ENCODE measurements at regions not wholly inside any gene's neighbourhood (a gene's known extent, or its start where the extent isn't known, plus 50 kb on each side); places are given as distances from the start of the nearest gene placed in this dataset. TPM values are rescaled to one million over a fixed set of nuclear protein-coding genes. Genes with fewer than 3 reads are reported as not detected.
"Not testable (repeated sequence)": the region's sequence is repeated elsewhere in the genome, so short reads cannot be mapped to it uniquely, and the experiment has no call there.

DNA sequence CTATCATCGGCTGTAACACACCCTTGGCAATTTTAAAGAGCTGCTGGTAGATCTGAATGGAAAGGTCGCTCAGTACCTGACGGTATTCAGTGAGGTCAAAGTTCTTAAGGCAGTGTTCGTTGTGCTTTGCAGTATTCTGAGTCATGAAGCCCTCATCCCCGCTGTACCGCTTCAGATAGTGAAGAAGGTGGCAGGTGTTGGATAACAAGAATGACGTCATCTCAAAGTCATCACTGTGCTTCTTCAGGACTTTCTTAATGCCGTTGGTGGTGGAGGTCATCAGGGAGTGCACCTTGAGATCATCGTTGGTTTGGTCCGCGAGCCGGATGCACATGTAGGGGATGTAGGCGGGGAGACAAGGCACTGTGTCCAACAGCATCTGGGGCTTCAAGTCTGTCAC, 1522.8 kb downstream of the FOXD4L5 start:
- not testable (repeated sequence) for H3K27me3 ChIP-seq (ENCODE audit: control insufficient read depth in 3 of 3, insufficient read depth in 3 of 3, low read length in 3 of 3); H3K27ac ChIP-seq (ENCODE audit: low read depth, low read length); H3K4me1 ChIP-seq (ENCODE audit: control insufficient read depth in 3 of 3, insufficient read depth in 3 of 3, low read length in 3 of 3); H3K9me3 ChIP-seq (ENCODE audit: control insufficient read depth in 3 of 3, low read length in 3 of 3); H3K9ac ChIP-seq (ENCODE audit: low read depth in 1 of 3, low read length in 3 of 3); H3K4me3 ChIP-seq (ENCODE audit: low read length in 3 of 3); H3K36me3 ChIP-seq (ENCODE audit: control insufficient read depth in 3 of 3, insufficient read depth in 3 of 3, low read length in 3 of 3)

DNA sequence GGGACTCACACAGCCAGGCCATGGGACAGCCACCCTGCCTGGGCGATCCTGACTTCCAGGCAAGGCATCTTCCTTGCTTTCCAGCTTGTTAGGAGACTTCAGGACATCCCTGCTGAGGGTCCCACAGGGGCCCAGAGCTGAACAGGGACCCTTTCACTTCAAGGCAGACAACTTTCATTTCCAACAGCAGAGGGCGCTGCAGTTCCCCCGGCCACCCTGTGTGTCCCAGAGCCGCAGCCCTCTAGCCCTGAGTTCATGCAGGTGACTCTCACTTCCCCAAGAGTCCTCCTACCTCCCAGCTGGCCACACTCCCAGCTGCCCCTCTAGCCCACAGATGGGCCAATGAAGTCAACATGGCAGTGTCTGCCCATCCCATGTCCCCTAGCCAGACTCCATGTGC, 1556.0 kb downstream of the FOXD4L5 start:
- not testable (repeated sequence) for H3K9me3 ChIP-seq (ENCODE audit: control insufficient read depth in 3 of 3, low read length in 3 of 3); H3K4me3 ChIP-seq (ENCODE audit: low read length in 3 of 3); H3K27ac ChIP-seq (ENCODE audit: low read depth, low read length); H3K9ac ChIP-seq (ENCODE audit: low read depth in 1 of 3, low read length in 3 of 3); H3K27me3 ChIP-seq (ENCODE audit: control insufficient read depth in 3 of 3, insufficient read depth in 3 of 3, low read length in 3 of 3); H3K4me1 ChIP-seq (ENCODE audit: control insufficient read depth in 3 of 3, insufficient read depth in 3 of 3, low read length in 3 of 3); H3K36me3 ChIP-seq (ENCODE audit: control insufficient read depth in 3 of 3, insufficient read depth in 3 of 3, low read length in 3 of 3)

DNA sequence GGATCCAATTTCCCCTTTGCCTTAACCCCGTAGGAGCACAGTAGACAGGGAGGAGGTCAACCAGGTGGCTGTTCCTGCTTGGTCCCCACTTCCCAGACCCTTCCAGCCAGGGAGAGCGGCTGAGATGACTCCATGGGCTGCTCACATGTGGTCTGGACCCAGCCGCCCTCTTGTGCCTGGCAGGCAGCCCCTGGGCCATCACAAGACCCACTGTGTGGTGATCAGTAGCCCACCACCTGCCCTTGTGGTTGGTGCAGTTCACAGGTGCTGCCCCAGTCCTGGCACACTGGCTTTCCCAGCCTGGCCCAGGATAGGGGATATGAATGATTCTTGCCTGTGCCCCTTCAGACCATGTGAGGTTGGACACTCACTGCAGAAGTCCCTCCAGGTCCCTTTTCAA, 1556.7 kb downstream of the FOXD4L5 start:
- H3K27me3 ChIP-seq (ENCODE audit: control insufficient read depth in 3 of 3, insufficient read depth in 3 of 3, low read length in 3 of 3), result no peaks in the 10 kb centered on the region
- H3K4me3 ChIP-seq (ENCODE audit: low read length in 3 of 3), result no peak overlapping the region
- H3K36me3 ChIP-seq (ENCODE audit: control insufficient read depth in 3 of 3, insufficient read depth in 3 of 3, low read length in 3 of 3), result no peaks in the 10 kb centered on the region
- H3K9ac ChIP-seq (ENCODE audit: low read depth in 1 of 3, low read length in 3 of 3), result no peak overlapping the region
- no peaks in the 10 kb centered on the region for H3K9me3 ChIP-seq (ENCODE audit: control insufficient read depth in 3 of 3, low read length in 3 of 3)
- no peaks in the 10 kb centered on the region for H3K4me1 ChIP-seq (ENCODE audit: control insufficient read depth in 3 of 3, insufficient read depth in 3 of 3, low read length in 3 of 3)
- H3K27ac ChIP-seq (ENCODE audit: low read depth, low read length), result no peak overlapping the region

DNA sequence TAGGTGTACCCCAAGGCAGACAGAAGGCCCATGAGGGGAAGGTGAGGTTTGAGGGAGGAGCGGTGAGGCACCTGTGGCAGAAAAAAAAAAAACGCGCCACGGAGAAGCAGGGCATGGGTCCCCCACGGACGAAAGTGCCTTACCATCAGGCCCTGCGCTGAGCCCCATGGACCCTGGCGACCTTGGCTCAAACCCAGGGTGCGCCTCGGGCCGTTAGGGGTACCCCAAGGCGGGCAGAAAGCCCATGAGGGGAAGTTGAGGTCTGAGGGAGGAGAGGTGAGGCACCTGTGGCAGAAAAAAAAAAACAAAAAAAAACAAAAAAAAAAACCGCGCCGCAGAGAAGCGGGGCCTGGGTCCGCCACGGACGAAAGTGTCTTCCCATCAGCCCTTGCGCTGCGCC, 1576.7 kb downstream of the FOXD4L5 start:
- not testable (repeated sequence) for H3K27me3 ChIP-seq (ENCODE audit: control insufficient read depth in 3 of 3, insufficient read depth in 3 of 3, low read length in 3 of 3); H3K4me3 ChIP-seq (ENCODE audit: low read length in 3 of 3); H3K36me3 ChIP-seq (ENCODE audit: control insufficient read depth in 3 of 3, insufficient read depth in 3 of 3, low read length in 3 of 3); H3K9ac ChIP-seq (ENCODE audit: low read depth in 1 of 3, low read length in 3 of 3); H3K27ac ChIP-seq (ENCODE audit: low read depth, low read length); H3K4me1 ChIP-seq (ENCODE audit: control insufficient read depth in 3 of 3, insufficient read depth in 3 of 3, low read length in 3 of 3); H3K9me3 ChIP-seq (ENCODE audit: control insufficient read depth in 3 of 3, low read length in 3 of 3)

DNA sequence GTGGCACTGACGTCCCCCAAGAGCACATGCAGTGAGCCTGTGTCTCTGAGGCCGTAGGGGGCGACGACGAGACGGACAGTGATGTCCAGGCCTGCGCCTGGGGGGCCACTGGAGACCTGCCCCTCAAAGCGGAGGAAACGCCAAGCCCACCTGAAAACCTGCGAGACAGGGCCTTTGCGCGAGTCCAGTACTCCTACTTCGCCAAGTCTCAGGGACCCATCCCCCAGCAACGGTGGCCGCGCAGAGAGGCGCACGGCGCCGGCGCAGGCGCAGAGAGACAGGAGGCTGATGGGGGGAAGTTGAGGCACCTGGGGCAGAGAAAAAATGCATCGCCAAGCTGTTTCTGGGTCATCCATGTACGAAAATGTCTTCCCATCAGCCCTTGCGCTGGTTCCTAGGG, 1580.6 kb downstream of the FOXD4L5 start:
- not testable (repeated sequence) for H3K36me3 ChIP-seq (ENCODE audit: control insufficient read depth in 3 of 3, insufficient read depth in 3 of 3, low read length in 3 of 3); H3K4me3 ChIP-seq (ENCODE audit: low read length in 3 of 3); H3K27me3 ChIP-seq (ENCODE audit: control insufficient read depth in 3 of 3, insufficient read depth in 3 of 3, low read length in 3 of 3); H3K27ac ChIP-seq (ENCODE audit: low read depth, low read length); H3K9ac ChIP-seq (ENCODE audit: low read depth in 1 of 3, low read length in 3 of 3); H3K4me1 ChIP-seq (ENCODE audit: control insufficient read depth in 3 of 3, insufficient read depth in 3 of 3, low read length in 3 of 3); H3K9me3 ChIP-seq (ENCODE audit: control insufficient read depth in 3 of 3, low read length in 3 of 3)

DNA sequence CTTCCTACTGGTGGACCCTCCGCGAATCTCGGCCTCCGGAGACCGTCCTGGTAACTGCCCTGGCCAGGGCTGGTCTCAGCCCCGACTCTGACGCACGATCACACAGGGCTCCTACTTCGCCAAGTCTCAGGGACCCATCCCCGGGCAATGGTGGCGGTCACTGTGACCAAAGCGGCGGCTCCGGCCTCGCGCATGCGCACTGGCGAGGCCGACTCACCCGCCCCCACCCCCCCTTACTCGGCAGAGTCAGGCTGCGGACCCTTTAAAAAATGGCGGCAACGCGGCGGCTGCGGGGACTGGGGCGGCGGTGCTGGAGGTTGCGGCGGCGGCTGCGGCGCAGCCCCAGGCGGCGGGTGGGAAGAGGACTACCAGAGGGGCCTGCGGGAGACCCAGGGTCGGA, 1581.3 kb downstream of the FOXD4L5 start:
- not testable (repeated sequence) for H3K9me3 ChIP-seq (ENCODE audit: control insufficient read depth in 3 of 3, low read length in 3 of 3); H3K4me3 ChIP-seq (ENCODE audit: low read length in 3 of 3); H3K36me3 ChIP-seq (ENCODE audit: control insufficient read depth in 3 of 3, insufficient read depth in 3 of 3, low read length in 3 of 3); H3K27ac ChIP-seq (ENCODE audit: low read depth, low read length); H3K9ac ChIP-seq (ENCODE audit: low read depth in 1 of 3, low read length in 3 of 3); H3K27me3 ChIP-seq (ENCODE audit: control insufficient read depth in 3 of 3, insufficient read depth in 3 of 3, low read length in 3 of 3); H3K4me1 ChIP-seq (ENCODE audit: control insufficient read depth in 3 of 3, insufficient read depth in 3 of 3, low read length in 3 of 3)

DNA sequence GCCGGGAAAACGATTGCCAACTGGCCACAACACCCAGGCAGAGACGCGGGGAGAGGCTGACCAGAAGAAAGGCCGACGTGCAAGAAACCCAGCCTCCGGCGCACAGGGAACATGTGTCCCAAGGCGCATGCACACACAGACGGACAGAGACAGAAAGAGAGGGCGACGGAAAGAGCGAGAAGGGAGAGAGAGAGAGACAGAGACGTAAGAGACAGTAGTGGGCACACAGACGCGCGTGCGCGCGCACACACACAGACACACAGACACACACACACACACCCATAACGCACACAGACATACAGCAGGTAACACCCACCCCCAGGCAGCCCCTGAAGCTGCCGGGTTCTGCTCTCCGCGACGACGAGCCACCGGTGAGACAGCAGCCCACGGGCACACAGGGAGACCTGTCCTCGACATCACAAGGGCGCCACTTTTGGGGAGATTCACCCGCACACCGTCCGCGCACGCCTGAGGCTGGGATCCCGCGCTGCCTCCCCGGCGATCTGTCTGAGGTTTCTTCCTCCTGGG, 1581.8 kb downstream of the FOXD4L5 start:
- not testable (repeated sequence) for H3K27me3 ChIP-seq (ENCODE audit: control insufficient read depth in 3 of 3, insufficient read depth in 3 of 3, low read length in 3 of 3); H3K4me3 ChIP-seq (ENCODE audit: low read length in 3 of 3); H3K9ac ChIP-seq (ENCODE audit: low read depth in 1 of 3, low read length in 3 of 3); H3K36me3 ChIP-seq (ENCODE audit: control insufficient read depth in 3 of 3, insufficient read depth in 3 of 3, low read length in 3 of 3); H3K4me1 ChIP-seq (ENCODE audit: control insufficient read depth in 3 of 3, insufficient read depth in 3 of 3, low read length in 3 of 3); H3K9me3 ChIP-seq (ENCODE audit: control insufficient read depth in 3 of 3, low read length in 3 of 3); H3K27ac ChIP-seq (ENCODE audit: low read depth, low read length)

Small RNA genes in the stretch of these regions (small RNA-seq; reads per million reads assigned to genes)
- gene MIR4477B (not detected), gene PTGER4P3 (not detected), gene RNA5SP284 (not detected)
